Lower leg skin (tissue), 4 donors: ENCODE measurements at regions not wholly inside any gene's neighbourhood (a gene's known extent, or its start where the extent isn't known, plus 50 kb on each side); places are given as distances from the start of the nearest gene placed in this dataset.

Experiments
- DNase-seq, 2 donors: peaks; one replicate each; pipeline ENCODE4 v3.0.0-alpha.2; 2019; ENCODE audit warnings: low spot score in 2 of 2
- H3K4me3 ChIP-seq: fragments of 200-600 bp; sonication (generic); 2 replicates; pipeline ENCODE4 v1.5.1; 2017; ENCODE audit warnings: mild to moderate bottlenecking, low read depth; ENCODE audit not compliant: poor library complexity, severe bottlenecking
- CTCF ChIP-seq, 3 donors: fragments of 450-650 bp; IDR thresholded peaks; one replicate each; pipeline ENCODE4 v1.5.1; 2016; ENCODE audit warnings: antibody characterized with exemption in 3 of 3, mild to moderate bottlenecking in 3 of 3, moderate library complexity in 2 of 3
- POLR2A ChIP-seq, 2 donors: fragments of 450-650 bp; IDR thresholded peaks; one replicate each; pipeline ENCODE4 v1.6.1; 2016 to 2017; ENCODE audit warnings: antibody characterized with exemption in 2 of 2, mild to moderate bottlenecking in 1 of 2, moderate library complexity in 1 of 2
- WGBS, 2 donors: methylation state at CpG; one replicate each; pipeline ENCODE4 v1.1.5; 2018; 5-methylcytosine and 5-hydroxymethylcytosine counted together
- intact Hi-C: fragments of 100-400 bp; cut with DNase I; formaldehyde crosslinking; loops from one replicate; pipeline ENCODE4 v1.15.0; 2023; ENCODE audit warnings: low total_unique reads

GRCh38 chr10:9015005-9015404 lies 960.5 kb downstream of the GATA3 start:
- intact Hi-C loops, result no loop called here
- WGBS, 2 donors, result 69 to 72% methylated on average over 2 of the region's 2 CpGs
- DNase-seq, result no peak
- no peak overlapping the region for H3K4me3 ChIP-seq
- TF ChIP-seq POLR2A (IDR thresholded peaks at IDR 0.05) (no peak), CTCF (IDR thresholded peaks at IDR 0.05) (no peak)

GRCh38 chr10:9015447-9015846 lies 961.0 kb downstream of the GATA3 start:
- intact Hi-C loops, result no loop called here
- TF ChIP-seq CTCF (IDR thresholded peaks at IDR 0.05) (no peak), POLR2A (IDR thresholded peaks at IDR 0.05) (no peak)
- no peak for DNase-seq
- 95 to 96% methylated on average over 2 of the region's 2 CpGs for WGBS, 2 donors
- H3K4me3 ChIP-seq, result no peak overlapping the region

- intact Hi-C loops, result no loop called here
- no peak for TF ChIP-seq CTCF (IDR thresholded peaks at IDR 0.05)
- no peak for TF ChIP-seq POLR2A (IDR thresholded peaks at IDR 0.05)
- no peak for DNase-seq
- H3K4me3 ChIP-seq, result no peak overlapping the region
- WGBS, 2 donors, result 87 to 88% methylated on average over 4 of the region's 4 CpGs
Measured at GRCh38 chr10:9016930-9017329, 962.4 kb downstream of the GATA3 start.

GRCh38 chr10:9018195-9019173 lies 964.0 kb downstream of the GATA3 start:
- TF ChIP-seq POLR2A (IDR thresholded peaks at IDR 0.05) (no peak), CTCF (IDR thresholded peaks at IDR 0.05) (no peak)
- DNase-seq, result no peak
- WGBS, 2 donors, result 69 to 73% methylated on average over 7 of the region's 7 CpGs
- H3K4me3 ChIP-seq, result no peak overlapping the region
- intact Hi-C loops, result no loop called here

- intact Hi-C loops, result no loop called here
- no peak for DNase-seq
- TF ChIP-seq POLR2A (IDR thresholded peaks at IDR 0.05), result no peak
- no peak for TF ChIP-seq CTCF (IDR thresholded peaks at IDR 0.05)
- H3K4me3 ChIP-seq, result no peak overlapping the region
- 62 to 69% methylated on average over 3 of the region's 3 CpGs for WGBS, 2 donors
Measured at GRCh38 chr10:9023206-9023605, 968.7 kb downstream of the GATA3 start.
